ENCODE measurements at regions not wholly inside any gene's neighbourhood (a gene's known extent, or its start where the extent isn't known, plus 50 kb on each side); places are given as distances from the start of the nearest gene placed in this dataset.

DNA sequence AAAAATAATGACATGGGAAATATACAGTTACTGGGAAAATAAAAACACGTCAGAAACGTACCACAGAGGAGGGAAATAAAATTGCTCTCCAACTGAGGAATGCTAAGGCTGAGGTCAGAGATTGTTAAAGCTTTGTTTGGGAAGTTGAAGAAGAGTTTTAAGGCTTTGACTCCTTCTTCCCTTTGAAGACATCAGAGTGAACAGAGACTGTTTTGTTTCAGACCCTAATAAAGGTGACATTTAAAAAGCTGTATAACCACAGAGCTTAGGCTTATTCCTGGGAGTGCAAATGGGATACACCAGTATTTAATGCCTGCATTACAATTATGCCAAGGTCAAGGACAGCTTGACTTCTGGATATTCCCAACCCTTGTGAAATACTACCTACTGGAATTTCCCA is 102.8 kb downstream of the TRIML1 start:
- H3K4me3 ChIP-seq: no peak overlapping the region
- no peaks in the 10 kb centered on the region for H3K9me3 ChIP-seq
- no peak for DNase-seq (ENCODE audit: low spot score in 2 of 2)
- intact Hi-C loops (cut with DNase I; ENCODE audit: low total_unique reads): no loop called here
- H3K36me3 ChIP-seq: no peaks in the 10 kb centered on the region
- H3K27me3 ChIP-seq: no peaks in the 10 kb centered on the region
- no peak overlapping the region for H3K27ac ChIP-seq
- no peaks in the 10 kb centered on the region for H3K4me1 ChIP-seq
- no peak for TF ChIP-seq POLR2A (IDR thresholded peaks at IDR 0.05)
- no peak for TF ChIP-seq POLR2AphosphoS5 (IDR thresholded peaks at IDR 0.05)
- no peak for TF ChIP-seq CTCF (IDR thresholded peaks at IDR 0.05)

DNA sequence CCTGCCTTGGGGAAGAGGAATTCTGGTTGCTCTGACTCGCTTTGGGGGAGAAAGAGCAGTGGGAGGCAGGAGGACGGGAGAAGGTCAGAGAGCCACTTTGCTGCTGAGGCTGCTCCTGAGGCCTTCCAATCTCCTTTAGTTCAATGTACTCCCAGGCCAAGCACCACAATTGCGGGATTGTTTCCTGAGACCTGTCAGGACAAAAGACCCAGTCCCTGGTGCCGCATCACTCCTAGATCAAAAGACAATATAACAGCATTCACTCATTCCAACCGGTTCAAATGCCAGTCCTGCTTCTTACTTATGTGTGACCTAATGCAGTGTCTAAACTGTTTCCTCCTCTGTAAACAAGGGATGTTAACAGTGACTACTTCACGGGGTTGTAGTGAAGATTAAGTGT is 106.4 kb downstream of the TRIML1 start:
- Histone ChIP-seq H3K4me3 (no peak overlapping the region), H3K4me1 (no peaks in the 10 kb centered on the region), H3K9me3 (no peaks in the 10 kb centered on the region), H3K27ac (no peak overlapping the region), H3K36me3 (no peaks in the 10 kb centered on the region), H3K27me3 (no peaks in the 10 kb centered on the region)
- DNase-seq (ENCODE audit: low spot score in 2 of 2): no peak
- TF ChIP-seq POLR2AphosphoS5 (IDR thresholded peaks at IDR 0.05) (no peak), CTCF (IDR thresholded peaks at IDR 0.05) (no peak), POLR2A (IDR thresholded peaks at IDR 0.05) (no peak)
- intact Hi-C loops (cut with DNase I; ENCODE audit: low total_unique reads): no loop called here

- H3K27ac ChIP-seq: no peak overlapping the region
- DNase-seq (ENCODE audit: low spot score in 2 of 2): no peak
- H3K4me1 ChIP-seq: no peaks in the 10 kb centered on the region
- intact Hi-C loops (cut with DNase I; ENCODE audit: low total_unique reads): no loop called here
- H3K36me3 ChIP-seq: no peaks in the 10 kb centered on the region
- H3K27me3 ChIP-seq: no peaks in the 10 kb centered on the region
- no peaks in the 10 kb centered on the region for H3K9me3 ChIP-seq
- TF ChIP-seq POLR2A (IDR thresholded peaks at IDR 0.05) (no peak), CTCF (IDR thresholded peaks at IDR 0.05) (no peak), POLR2AphosphoS5 (IDR thresholded peaks at IDR 0.05) (no peak)
- no peak overlapping the region for H3K4me3 ChIP-seq
These were observed 107.2 kb downstream of the TRIML1 start for GRCh38 chr4:188246488-188246887.

- no peaks in the 10 kb centered on the region for H3K27me3 ChIP-seq
- intact Hi-C loops (cut with DNase I; ENCODE audit: low total_unique reads): no loop called here
- H3K4me3 ChIP-seq: no peak overlapping the region
- H3K4me1 ChIP-seq: no peaks in the 10 kb centered on the region
- TF ChIP-seq POLR2A (IDR thresholded peaks at IDR 0.05) (no peak), CTCF (IDR thresholded peaks at IDR 0.05) (no peak), POLR2AphosphoS5 (IDR thresholded peaks at IDR 0.05) (no peak)
- no peaks in the 10 kb centered on the region for H3K9me3 ChIP-seq
- no peak overlapping the region for H3K27ac ChIP-seq
- DNase-seq (ENCODE audit: low spot score in 2 of 2): no peak
- H3K36me3 ChIP-seq: no peaks in the 10 kb centered on the region
These were observed 115.0 kb downstream of the TRIML1 start for GRCh38 chr4:188254211-188254610.

- no peaks in the 10 kb centered on the region for H3K9me3 ChIP-seq
- H3K4me1 ChIP-seq: no peaks in the 10 kb centered on the region
- H3K27ac ChIP-seq: no peak overlapping the region
- DNase-seq (ENCODE audit: low spot score in 2 of 2): no peak
- H3K4me3 ChIP-seq: no peak overlapping the region
- intact Hi-C loops (cut with DNase I; ENCODE audit: low total_unique reads): no loop called here
- TF ChIP-seq CTCF (IDR thresholded peaks at IDR 0.05) (no peak), POLR2AphosphoS5 (IDR thresholded peaks at IDR 0.05) (no peak), POLR2A (IDR thresholded peaks at IDR 0.05) (no peak)
- H3K36me3 ChIP-seq: no peaks in the 10 kb centered on the region
- no peaks in the 10 kb centered on the region for H3K27me3 ChIP-seq
These were observed 123.2 kb downstream of the TRIML1 start for GRCh38 chr4:188262464-188262863.
